Thyroid gland (tissue), 4 donors: ENCODE measurements at regions not wholly inside any gene's neighbourhood (a gene's known extent, or its start where the extent isn't known, plus 50 kb on each side); places are given as distances from the start of the nearest gene placed in this dataset.

Experiments used
- DNase-seq, 2 donors: peaks; one replicate each; pipeline ENCODE4 v3.0.0-alpha.2; 2019
- H3K27ac ChIP-seq, 3 donors: fragments of 200-600 bp; sonication (generic); 1 replicate in 2 of 3; 2 replicates in 1 of 3; pipeline ENCODE4 v1.5.1; 2016 to 2019; ENCODE audit warnings: mild to moderate bottlenecking in 1 of 3, moderate library complexity in 1 of 3
- H3K27me3 ChIP-seq: fragments of 200-600 bp; sonication (generic); one replicate; pipeline ENCODE4 v1.5.1; 2019
- H3K36me3 ChIP-seq, 2 donors: fragments of 200-600 bp; sonication (generic); one replicate each; pipeline ENCODE4 v1.5.1; 2016 to 2019
- H3K4me1 ChIP-seq, 2 donors: fragments of 200-600 bp; sonication (generic); one replicate each; pipeline ENCODE4 v1.5.1; 2017 to 2019
- H3K4me3 ChIP-seq, 3 donors: fragments of 200-600 bp; sonication (generic); replicated peaks in 1 of 3; 1 replicate in 2 of 3; 2 replicates in 1 of 3; pipeline ENCODE4 v1.5.1; 2016; ENCODE audit warnings: mild to moderate bottlenecking in 1 of 3
- H3K9me3 ChIP-seq: fragments of 200-600 bp; sonication (generic); one replicate; pipeline ENCODE4 v1.5.1; 2017
- CTCF ChIP-seq, 6 experiments: fragments of 200-600 bp in 3 of 6; fragments of 450-650 bp in 3 of 6; sonication (generic) in 3 of 6; IDR thresholded peaks; one replicate each; pipeline ENCODE4 v1.5.1; 2016 to 2019; ENCODE audit warnings: antibody characterized with exemption in 6 of 6, mild to moderate bottlenecking in 2 of 6, inconsistent platforms in 1 of 6, moderate library complexity in 1 of 6
- POLR2A ChIP-seq, 2 donors: fragments of 450-650 bp; IDR thresholded peaks; one replicate each; pipeline ENCODE4 v1.6.1; 2017; ENCODE audit warnings: antibody characterized with exemption in 2 of 2, mild to moderate bottlenecking in 2 of 2, moderate library complexity in 1 of 2
- WGBS, 2 donors: methylation state at CpG; one replicate each; pipeline ENCODE4 v1.1.5; 2017; 5-methylcytosine and 5-hydroxymethylcytosine counted together
- intact Hi-C: fragments of 100-400 bp; cut with DNase I; formaldehyde crosslinking; loops from one replicate; pipeline ENCODE4 v1.15.1; 2023

DNA sequence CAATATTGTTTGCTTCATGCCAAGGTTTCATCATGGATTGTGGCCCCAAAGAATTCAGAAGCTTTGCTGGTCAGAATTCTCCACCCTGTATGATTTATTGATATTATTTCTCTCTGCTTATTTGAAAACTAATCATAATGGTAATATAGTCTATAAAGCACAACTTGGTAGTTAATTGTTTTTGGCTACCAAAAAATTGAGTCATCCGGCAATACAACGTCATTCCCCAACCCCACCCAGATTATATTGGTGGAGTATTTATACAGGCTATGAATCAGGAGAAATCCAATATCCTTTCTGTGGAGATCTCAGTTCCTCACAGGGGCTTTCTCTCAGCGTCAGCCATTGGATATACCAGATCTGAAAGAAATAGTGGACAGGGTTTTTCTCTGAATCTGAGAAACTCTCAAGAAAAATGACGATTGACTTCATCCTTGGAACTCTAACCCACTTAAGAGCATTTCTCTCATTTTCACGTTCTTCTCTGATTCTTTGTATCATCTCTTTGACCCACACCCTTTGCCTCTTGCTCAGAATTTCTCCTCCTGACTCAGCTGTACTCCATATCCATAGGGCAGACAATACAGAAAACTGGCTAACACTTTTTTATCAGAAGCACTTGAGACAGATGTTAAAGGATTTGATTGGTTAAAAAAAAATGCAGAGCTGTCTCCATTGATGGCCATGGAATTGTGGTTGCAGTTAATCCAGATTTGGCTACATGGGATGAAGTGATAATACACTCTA lies 1055.8 kb upstream of the CADM2 start:
- no peak for DNase-seq
- H3K4me1 ChIP-seq, result no peaks in the 10 kb centered on the region
- intact Hi-C loops, result no loop called here
- H3K4me3 ChIP-seq, result no peak overlapping the region
- H3K27ac ChIP-seq, result no peak overlapping the region
- no peaks in the 10 kb centered on the region for H3K36me3 ChIP-seq
- TF ChIP-seq CTCF (IDR thresholded peaks at IDR 0.05) (no peak), POLR2A (IDR thresholded peaks at IDR 0.05) (no peak)
- H3K9me3 ChIP-seq, result no peaks in the 10 kb centered on the region
- 86 to 88% methylated on average over 5 of the region's 5 CpGs for WGBS, 2 donors
- H3K27me3 ChIP-seq, result no peaks in the 10 kb centered on the region

DNA sequence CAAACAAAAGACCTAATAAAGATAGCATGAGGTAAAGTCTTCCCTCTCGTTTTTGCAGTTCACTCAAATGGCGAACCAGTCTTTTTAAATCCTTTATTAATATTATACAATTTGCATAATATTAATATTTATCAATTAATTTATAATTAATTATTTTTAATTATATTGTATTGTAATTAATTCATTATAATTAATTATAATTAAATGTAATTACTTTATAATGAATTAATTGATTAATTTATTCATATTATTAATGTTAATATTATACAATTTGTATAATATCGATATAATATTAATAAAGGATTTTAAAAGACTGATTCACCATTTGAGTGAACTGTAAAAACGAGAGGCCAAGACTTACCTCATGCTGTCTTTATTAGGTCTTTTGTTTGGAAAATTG lies 1045.4 kb upstream of the CADM2 start:
- H3K4me1 ChIP-seq, result no peaks in the 10 kb centered on the region
- no peak overlapping the region for H3K4me3 ChIP-seq
- 82 to 84% methylated on average over 4 of the region's 4 CpGs for WGBS, 2 donors
- no peak overlapping the region for H3K27ac ChIP-seq
- no peaks in the 10 kb centered on the region for H3K36me3 ChIP-seq
- H3K27me3 ChIP-seq, result no peaks in the 10 kb centered on the region
- no peak for TF ChIP-seq CTCF (IDR thresholded peaks at IDR 0.05)
- TF ChIP-seq POLR2A (IDR thresholded peaks at IDR 0.05), result no peak
- H3K9me3 ChIP-seq, result no peaks in the 10 kb centered on the region
- intact Hi-C loops, result no loop called here
- DNase-seq, result no peak

GRCh38 chr3:83926291-83926690 lies 1032.5 kb upstream of the CADM2 start:
- no peak overlapping the region for H3K4me3 ChIP-seq
- H3K36me3 ChIP-seq, result no peaks in the 10 kb centered on the region
- WGBS, 2 donors, result 74 to 82% methylated on average over 4 of the region's 4 CpGs
- intact Hi-C loops, result no loop called here
- TF ChIP-seq CTCF (IDR thresholded peaks at IDR 0.05) (no peak), POLR2A (IDR thresholded peaks at IDR 0.05) (no peak)
- H3K27me3 ChIP-seq, result no peaks in the 10 kb centered on the region
- no peak overlapping the region for H3K27ac ChIP-seq
- H3K4me1 ChIP-seq, result no peaks in the 10 kb centered on the region
- no peak for DNase-seq
- no peaks in the 10 kb centered on the region for H3K9me3 ChIP-seq

DNA sequence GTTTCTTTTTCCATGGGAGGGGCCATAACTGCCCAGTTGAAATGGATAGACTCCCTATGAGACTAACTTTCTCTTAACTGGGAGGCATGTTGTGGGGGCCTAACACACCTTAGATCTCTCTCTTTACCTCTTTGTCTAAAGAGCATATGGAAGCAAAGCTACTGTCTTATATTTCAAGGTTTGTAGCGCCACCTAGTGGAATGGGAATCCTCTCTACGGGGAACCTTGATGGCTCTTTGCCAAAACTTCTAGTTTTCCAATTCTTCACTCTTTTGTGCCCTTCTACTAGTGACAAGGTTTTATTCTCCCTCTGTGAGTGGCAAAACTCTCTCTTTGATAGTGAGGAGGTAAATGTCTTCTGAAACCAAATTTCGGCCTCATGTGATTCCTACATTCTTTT lies 1030.4 kb upstream of the CADM2 start:
- DNase-seq, result no peak
- Histone ChIP-seq H3K27ac (no peak overlapping the region), H3K36me3 (no peaks in the 10 kb centered on the region), H3K4me1 (no peaks in the 10 kb centered on the region), H3K27me3 (no peaks in the 10 kb centered on the region), H3K9me3 (no peaks in the 10 kb centered on the region), H3K4me3 (no peak overlapping the region)
- 66 to 74% methylated on average over 3 of the region's 3 CpGs for WGBS, 2 donors
- no peak for TF ChIP-seq POLR2A (IDR thresholded peaks at IDR 0.05)
- TF ChIP-seq CTCF (IDR thresholded peaks at IDR 0.05), result no peak
- intact Hi-C loops, result no loop called here

DNA sequence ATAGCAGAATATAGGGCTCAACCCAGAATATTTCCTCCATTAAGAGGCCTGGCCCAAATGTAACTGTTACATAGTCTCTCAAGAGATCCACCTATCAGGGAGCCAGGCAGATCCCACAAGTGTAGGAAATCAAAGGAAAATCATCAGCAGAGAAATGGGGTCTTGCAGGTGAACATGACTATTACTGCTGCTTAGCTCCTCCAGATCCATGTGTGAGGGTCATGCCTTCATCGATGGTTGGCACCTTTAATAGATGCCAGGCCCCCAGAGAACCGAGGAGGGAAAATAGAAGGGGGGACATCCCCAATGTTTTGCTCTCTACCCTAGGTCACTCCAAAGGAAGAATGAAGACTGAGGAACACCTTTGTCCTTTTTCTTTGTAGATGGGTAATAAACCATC lies 1029.9 kb upstream of the CADM2 start:
- no peak for DNase-seq
- H3K27me3 ChIP-seq, result no peaks in the 10 kb centered on the region
- H3K4me1 ChIP-seq, result no peaks in the 10 kb centered on the region
- WGBS, 2 donors, result 75 to 88% methylated on average over 2 of the region's 2 CpGs
- no peaks in the 10 kb centered on the region for H3K9me3 ChIP-seq
- H3K27ac ChIP-seq, result no peak overlapping the region
- no peak overlapping the region for H3K4me3 ChIP-seq
- no peak for TF ChIP-seq POLR2A (IDR thresholded peaks at IDR 0.05)
- TF ChIP-seq CTCF (IDR thresholded peaks at IDR 0.05), result no peak
- no peaks in the 10 kb centered on the region for H3K36me3 ChIP-seq
- intact Hi-C loops, result no loop called here
